Fibroblast of skin of left biceps (primary cell): ENCODE measurements at regions not wholly inside any gene's neighbourhood (a gene's known extent, or its start where the extent isn't known, plus 50 kb on each side); places are given as distances from the start of the nearest gene placed in this dataset.
A peak's percentile ranks its signal among the peaks of the same experiment; 100 is the strongest.

Experiments
- DNase-seq, 2 experiments: peaks; one replicate each; pipeline ENCODE4 v3.0.0-alpha.2; 2013; ENCODE audit warnings: low read depth in 2 of 2

GRCh38 chr18:44130376-44130942 is 550.2 kb upstream of the SETBP1 start:
- peak in 1 of 2 experiments; percentile 13 for DNase-seq

GRCh38 chr18:44133483-44133882 is 547.2 kb upstream of the SETBP1 start:
- DNase-seq, result no peak

GRCh38 chr18:44134447-44134846 is 546.2 kb upstream of the SETBP1 start:
- DNase-seq, result no peak

GRCh38 chr18:44135741-44136140 is 544.9 kb upstream of the SETBP1 start:
- DNase-seq, result no peak

- no peak for DNase-seq
Observed at GRCh38 chr18:44136326-44136725, 544.4 kb upstream of the SETBP1 start.

GRCh38 chr18:44143072-44143471 is 537.6 kb upstream of the SETBP1 start:
- DNase-seq, result no peak

GRCh38 chr18:44149706-44150105 is 531.0 kb upstream of the SETBP1 start:
- DNase-seq, result peak; percentile 58 to 61

GRCh38 chr18:44153981-44154380 is 526.7 kb upstream of the SETBP1 start:
- DNase-seq, result no peak

- no peak for DNase-seq
Observed at GRCh38 chr18:44156126-44156525, 524.6 kb upstream of the SETBP1 start.

- no peak for DNase-seq
Observed at GRCh38 chr18:44156776-44157335, 523.8 kb upstream of the SETBP1 start.

- no peak for DNase-seq
Observed at GRCh38 chr18:44170208-44170880, 510.3 kb upstream of the SETBP1 start.

GRCh38 chr18:44171301-44171700 is 509.4 kb upstream of the SETBP1 start:
- no peak for DNase-seq

- no peak for DNase-seq
Observed at GRCh38 chr18:44175891-44176290, 504.8 kb upstream of the SETBP1 start.

- DNase-seq, result no peak
Observed at GRCh38 chr18:44178476-44178875, 502.2 kb upstream of the SETBP1 start.

- DNase-seq, result no peak
Observed at GRCh38 chr18:44179693-44180092, 501.0 kb upstream of the SETBP1 start.

- no peak for DNase-seq
Observed at GRCh38 chr18:44180683-44181082, 500.0 kb upstream of the SETBP1 start.

GRCh38 chr18:44181951-44182747 is 498.5 kb upstream of the SETBP1 start:
- no peak for DNase-seq

- peak; percentile 8 to 11 for DNase-seq
Observed at GRCh38 chr18:44186001-44186400, 494.7 kb upstream of the SETBP1 start.

- DNase-seq, result no peak
Observed at GRCh38 chr18:44187090-44187489, 493.6 kb upstream of the SETBP1 start.

GRCh38 chr18:44195394-44196140 is 485.1 kb upstream of the SETBP1 start:
- DNase-seq, result no peak

GRCh38 chr18:44197832-44198611 is 482.7 kb upstream of the SETBP1 start:
- DNase-seq, result no peak
